SK-N-SH (cell line): ENCODE measurements at regions not wholly inside any gene's neighbourhood (a gene's known extent, or its start where the extent isn't known, plus 50 kb on each side); places are given as distances from the start of the nearest gene placed in this dataset.

Experiments used
- CTCF ChIA-PET: fragments of 300-600, 350-600 bp; formaldehyde crosslinking; extraction: SDS; loops from one replicate; lab custom pipeline; 2021; lab: Yijun Ruan, JAX
- POLR2A ChIA-PET: fragments of 350-600 bp; sonication (Branson Sonifier 250); formaldehyde crosslinking; extraction: SDS; loops from one replicate; lab custom pipeline; 2020; ENCODE audit warnings: antibody characterized with exemption, inconsistent platforms; lab: Yijun Ruan, JAX
- DNase-seq: peaks from one replicate; pipeline ENCODE4 v3.0.0; 2012
- H2AFZ ChIP-seq: fragments of 200-600 bp; sonication (generic); 2 replicates; pipeline ENCODE4 v1.8.1; 2016; ENCODE audit warnings: antibody characterized with exemption, mild to moderate bottlenecking, low read depth
- H3F3A ChIP-seq: fragments of 200-600 bp; sonication (generic); replicated peaks from 2 replicates; pipeline ENCODE3; 2016; ENCODE audit warnings: antibody characterized with exemption, mild to moderate bottlenecking; ENCODE audit not compliant: insufficient read depth
- H3K27ac ChIP-seq, 2 experiments: fragments of 200-500 bp in 1 of 2; fragments of 200-600 bp in 1 of 2; sonication (Bioruptor generic) in 1 of 2; sonication (generic), shearing (Covaris generic) in 1 of 2; 2 replicates each; pipeline versions ENCODE4 v1.5.1 to v1.6.1; 2014 to 2016; ENCODE audit warnings: low read depth in 2 of 2, inconsistent platforms in 1 of 2, low read length in 1 of 2, mild to moderate bottlenecking in 1 of 2, mixed read lengths in 1 of 2
- H3K27me3 ChIP-seq: fragments of 200-600 bp; sonication (generic), shearing (Covaris generic); 2 replicates; pipeline ENCODE4 v1.6.1; 2016; ENCODE audit warnings: mixed run types; ENCODE audit not compliant: insufficient read depth
- H3K36me3 ChIP-seq, 2 experiments: fragments of 200-500 bp in 1 of 2; fragments of 200-600 bp in 1 of 2; sonication (Bioruptor generic) in 1 of 2; sonication (generic) in 1 of 2; replicated peaks in 1 of 2; 2 replicates each; pipeline versions ENCODE3 to v1.5.1; 2014 to 2016; ENCODE audit warnings: low read length in 1 of 2, mild to moderate bottlenecking in 1 of 2; ENCODE audit not compliant: insufficient read depth in 2 of 2, control insufficient read depth in 1 of 2
- H3K4me1 ChIP-seq, 2 experiments: fragments of 200-500 bp in 1 of 2; fragments of 200-600 bp in 1 of 2; sonication (Bioruptor generic) in 1 of 2; sonication (generic), shearing (Covaris generic) in 1 of 2; 2 replicates each; pipeline versions ENCODE4 v1.5.1 to v1.6.1; 2014 to 2016; ENCODE audit warnings: low read depth in 1 of 2, low read length in 1 of 2, mixed run types in 1 of 2; ENCODE audit not compliant: insufficient read depth in 2 of 2, control insufficient read depth in 1 of 2
- H3K4me2 ChIP-seq: fragments of 200-600 bp; sonication (generic), shearing (Covaris generic); 2 replicates; pipeline ENCODE4 v1.6.1; 2017; ENCODE audit warnings: mixed run types
- H3K4me3 ChIP-seq, 2 experiments: fragments of 200-500 bp in 1 of 2; fragments of 200-600 bp in 1 of 2; sonication (Bioruptor generic) in 1 of 2; sonication (generic), shearing (Covaris generic) in 1 of 2; 2 replicates each; pipeline versions ENCODE4 v1.5.1 to v1.8.1; 2014 to 2016; ENCODE audit warnings: low read depth in 2 of 2, inconsistent platforms in 1 of 2, low read length in 1 of 2, mild to moderate bottlenecking in 1 of 2, mixed read lengths in 1 of 2, moderate library complexity in 1 of 2
- H3K79me2 ChIP-seq: fragments of 200-600 bp; sonication (generic); 2 replicates; pipeline ENCODE4 v1.8.1; 2017; ENCODE audit warnings: mild to moderate bottlenecking; ENCODE audit not compliant: insufficient read depth
- H3K9ac ChIP-seq: fragments of 200-600 bp; sonication (generic); 2 replicates; pipeline ENCODE4 v1.6.1; 2017; ENCODE audit warnings: mixed run types
- H3K9me2 ChIP-seq: fragments of 200-600 bp; sonication (generic); 2 replicates; pipeline ENCODE4 v1.6.1; 2017; ENCODE audit warnings: mixed run types
- H3K9me3 ChIP-seq: fragments of 200-600 bp; sonication (generic); 2 replicates; pipeline ENCODE4 v1.6.1; 2017; ENCODE audit warnings: mixed run types, mild to moderate bottlenecking, moderate library complexity
- H4K20me1 ChIP-seq: fragments of 200-600 bp; sonication (generic); 2 replicates; pipeline ENCODE4 v1.6.1; 2017; ENCODE audit warnings: mild to moderate bottlenecking, mixed run types; ENCODE audit not compliant: insufficient read depth
- CHD2 ChIP-seq: fragments of 150-350 bp; IDR thresholded peaks from 2 replicates; pipeline ENCODE4 v1.6.1; 2018; ENCODE audit warnings: low read length; ENCODE audit not compliant: partially characterized antibody
- FOXJ3 ChIP-seq: sonication (generic); formaldehyde crosslinking; IDR thresholded peaks from 2 replicates; pipeline ENCODE4 v1.5.1; 2020; ENCODE audit warnings: mild to moderate bottlenecking, missing genetic modification reagents
- IRF3 ChIP-seq: fragments of 150-350 bp; IDR thresholded peaks from 2 replicates; pipeline ENCODE4 v1.6.1; 2016; ENCODE audit warnings: mild to moderate bottlenecking, low read depth, low read length
- JUND ChIP-seq: IDR thresholded peaks from 2 replicates; pipeline ENCODE4 v1.4.0; 2012
- MEF2A ChIP-seq: IDR thresholded peaks from 2 replicates; pipeline ENCODE4 v1.4.0; 2012; ENCODE audit warnings: low read depth, borderline replicate concordance
- MXI1 ChIP-seq: IDR thresholded peaks from 2 replicates; pipeline ENCODE4 v1.6.1; 2012; ENCODE audit warnings: mild to moderate bottlenecking, low read depth, low read length, improper control_type of control experiment
- NRF1 ChIP-seq: IDR thresholded peaks from 2 replicates; pipeline ENCODE4 v1.6.1; 2012; ENCODE audit warnings: low read depth, mild to moderate bottlenecking, low read length
- POLR2AphosphoS5 ChIP-seq: IDR thresholded peaks from 2 replicates; pipeline ENCODE4 v1.6.1; 2012; ENCODE audit warnings: low read depth, low read length
- RFX5 ChIP-seq: IDR thresholded peaks from 2 replicates; pipeline ENCODE4 v1.6.1; 2012; ENCODE audit warnings: mild to moderate bottlenecking, improper control_type of control experiment, low read length
- RXRA ChIP-seq: IDR thresholded peaks from 2 replicates; pipeline ENCODE4 v1.4.0; 2012; ENCODE audit warnings: low read depth, mild to moderate bottlenecking, borderline replicate concordance
- SIN3A ChIP-seq: IDR thresholded peaks from 2 replicates; pipeline ENCODE4 v1.6.1; 2012; ENCODE audit warnings: low read depth, mild to moderate bottlenecking, low read length, moderate library complexity, borderline replicate concordance
- TCF12 ChIP-seq: IDR thresholded peaks from 2 replicates; pipeline ENCODE4 v1.4.0; 2012
- YY1 ChIP-seq: IDR thresholded peaks from 2 replicates; pipeline ENCODE4 v1.4.0; 2012; ENCODE audit warnings: low read depth, mild to moderate bottlenecking
- WGBS: methylation state at CpG from one replicate; pipeline ENCODE4 v1.1.6; 2017; ENCODE audit warnings: low lambda C conversion rate; 5-methylcytosine and 5-hydroxymethylcytosine counted together
- TF ChIP-seq, protein P1 (sequence below): IDR thresholded peaks from 2 replicates; pipeline ENCODE4 v1.4.0; 2012; ENCODE audit warnings: low read depth, borderline replicate concordance
- TF ChIP-seq, protein P2 (sequence below): fragments of 150-350 bp; IDR thresholded peaks from 2 replicates; pipeline ENCODE4 v1.6.1; 2017; ENCODE audit warnings: antibody characterized with exemption, low read length, low read depth, borderline replicate concordance
- TF ChIP-seq, protein P3 (sequence below): fragments of 200-600 bp; sonication (generic); IDR thresholded peaks from 2 replicates; pipeline ENCODE4 v1.6.1; 2017; ENCODE audit warnings: antibody characterized with exemption, mild to moderate bottlenecking, moderate library complexity
- TF ChIP-seq, protein P4 (sequence below): IDR thresholded peaks from 2 replicates; pipeline ENCODE4 v1.6.1; 2012; ENCODE audit warnings: mild to moderate bottlenecking, low read depth, low read length, moderate library complexity

GRCh38 chr18:55031576-55031975 lies 72.3 kb upstream of the CCDC68 start:
- WGBS = 77% methylated on average over 3 of the region's 3 CpGs
- Histone ChIP-seq H3K9me3 (no peaks in the 10 kb centered on the region), H3K4me3 (no peak overlapping the region), H3K9ac (no peak overlapping the region), H3K27me3 (no peaks in the 10 kb centered on the region), H3K4me2 (no peak overlapping the region), H3K4me1 (no peaks in the 10 kb centered on the region; a peak in 1 of 4 replicates), H3K36me3 (no peaks in the 10 kb centered on the region), H3K79me2 (no peaks in the 10 kb centered on the region), H3K27ac (no peak overlapping the region), H4K20me1 (no peaks in the 10 kb centered on the region), H3F3A (peaks cover 17% of the 10 kb centered on the region), H3K9me2 (no peaks in the 10 kb centered on the region), H2AFZ (no peak overlapping the region)
- ChIA-PET CTCF (no interaction called here), POLR2A (no interaction called here)
- DNase-seq = no peak
- TF ChIP-seq POLR2AphosphoS5 (no peak), JUND (no peak), RXRA (no peak), TCF12 (no peak), YY1 (no peak), NRF1 (no peak), IRF3 (no peak), SIN3A (no peak), MXI1 (no peak), FOXJ3 (CRISPR knock-in tag) (no peak), RFX5 (no peak), MEF2A (no peak), CHD2 (no peak)
- TF ChIP-seq, protein P1, sequence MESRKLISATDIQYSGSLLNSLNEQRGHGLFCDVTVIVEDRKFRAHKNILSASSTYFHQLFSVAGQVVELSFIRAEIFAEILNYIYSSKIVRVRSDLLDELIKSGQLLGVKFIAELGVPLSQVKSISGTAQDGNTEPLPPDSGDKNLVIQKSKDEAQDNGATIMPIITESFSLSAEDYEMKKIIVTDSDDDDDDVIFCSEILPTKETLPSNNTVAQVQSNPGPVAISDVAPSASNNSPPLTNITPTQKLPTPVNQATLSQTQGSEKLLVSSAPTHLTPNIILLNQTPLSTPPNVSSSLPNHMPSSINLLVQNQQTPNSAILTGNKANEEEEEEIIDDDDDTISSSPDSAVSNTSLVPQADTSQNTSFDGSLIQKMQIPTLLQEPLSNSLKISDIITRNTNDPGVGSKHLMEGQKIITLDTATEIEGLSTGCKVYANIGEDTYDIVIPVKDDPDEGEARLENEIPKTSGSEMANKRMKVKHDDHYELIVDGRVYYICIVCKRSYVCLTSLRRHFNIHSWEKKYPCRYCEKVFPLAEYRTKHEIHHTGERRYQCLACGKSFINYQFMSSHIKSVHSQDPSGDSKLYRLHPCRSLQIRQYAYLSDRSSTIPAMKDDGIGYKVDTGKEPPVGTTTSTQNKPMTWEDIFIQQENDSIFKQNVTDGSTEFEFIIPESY = no peak
- TF ChIP-seq, protein P2, sequence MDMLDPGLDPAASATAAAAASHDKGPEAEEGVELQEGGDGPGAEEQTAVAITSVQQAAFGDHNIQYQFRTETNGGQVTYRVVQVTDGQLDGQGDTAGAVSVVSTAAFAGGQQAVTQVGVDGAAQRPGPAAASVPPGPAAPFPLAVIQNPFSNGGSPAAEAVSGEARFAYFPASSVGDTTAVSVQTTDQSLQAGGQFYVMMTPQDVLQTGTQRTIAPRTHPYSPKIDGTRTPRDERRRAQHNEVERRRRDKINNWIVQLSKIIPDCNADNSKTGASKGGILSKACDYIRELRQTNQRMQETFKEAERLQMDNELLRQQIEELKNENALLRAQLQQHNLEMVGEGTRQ = no peak
- TF ChIP-seq, protein P3, sequence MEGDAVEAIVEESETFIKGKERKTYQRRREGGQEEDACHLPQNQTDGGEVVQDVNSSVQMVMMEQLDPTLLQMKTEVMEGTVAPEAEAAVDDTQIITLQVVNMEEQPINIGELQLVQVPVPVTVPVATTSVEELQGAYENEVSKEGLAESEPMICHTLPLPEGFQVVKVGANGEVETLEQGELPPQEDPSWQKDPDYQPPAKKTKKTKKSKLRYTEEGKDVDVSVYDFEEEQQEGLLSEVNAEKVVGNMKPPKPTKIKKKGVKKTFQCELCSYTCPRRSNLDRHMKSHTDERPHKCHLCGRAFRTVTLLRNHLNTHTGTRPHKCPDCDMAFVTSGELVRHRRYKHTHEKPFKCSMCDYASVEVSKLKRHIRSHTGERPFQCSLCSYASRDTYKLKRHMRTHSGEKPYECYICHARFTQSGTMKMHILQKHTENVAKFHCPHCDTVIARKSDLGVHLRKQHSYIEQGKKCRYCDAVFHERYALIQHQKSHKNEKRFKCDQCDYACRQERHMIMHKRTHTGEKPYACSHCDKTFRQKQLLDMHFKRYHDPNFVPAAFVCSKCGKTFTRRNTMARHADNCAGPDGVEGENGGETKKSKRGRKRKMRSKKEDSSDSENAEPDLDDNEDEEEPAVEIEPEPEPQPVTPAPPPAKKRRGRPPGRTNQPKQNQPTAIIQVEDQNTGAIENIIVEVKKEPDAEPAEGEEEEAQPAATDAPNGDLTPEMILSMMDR = no peak
- TF ChIP-seq, protein P4, sequence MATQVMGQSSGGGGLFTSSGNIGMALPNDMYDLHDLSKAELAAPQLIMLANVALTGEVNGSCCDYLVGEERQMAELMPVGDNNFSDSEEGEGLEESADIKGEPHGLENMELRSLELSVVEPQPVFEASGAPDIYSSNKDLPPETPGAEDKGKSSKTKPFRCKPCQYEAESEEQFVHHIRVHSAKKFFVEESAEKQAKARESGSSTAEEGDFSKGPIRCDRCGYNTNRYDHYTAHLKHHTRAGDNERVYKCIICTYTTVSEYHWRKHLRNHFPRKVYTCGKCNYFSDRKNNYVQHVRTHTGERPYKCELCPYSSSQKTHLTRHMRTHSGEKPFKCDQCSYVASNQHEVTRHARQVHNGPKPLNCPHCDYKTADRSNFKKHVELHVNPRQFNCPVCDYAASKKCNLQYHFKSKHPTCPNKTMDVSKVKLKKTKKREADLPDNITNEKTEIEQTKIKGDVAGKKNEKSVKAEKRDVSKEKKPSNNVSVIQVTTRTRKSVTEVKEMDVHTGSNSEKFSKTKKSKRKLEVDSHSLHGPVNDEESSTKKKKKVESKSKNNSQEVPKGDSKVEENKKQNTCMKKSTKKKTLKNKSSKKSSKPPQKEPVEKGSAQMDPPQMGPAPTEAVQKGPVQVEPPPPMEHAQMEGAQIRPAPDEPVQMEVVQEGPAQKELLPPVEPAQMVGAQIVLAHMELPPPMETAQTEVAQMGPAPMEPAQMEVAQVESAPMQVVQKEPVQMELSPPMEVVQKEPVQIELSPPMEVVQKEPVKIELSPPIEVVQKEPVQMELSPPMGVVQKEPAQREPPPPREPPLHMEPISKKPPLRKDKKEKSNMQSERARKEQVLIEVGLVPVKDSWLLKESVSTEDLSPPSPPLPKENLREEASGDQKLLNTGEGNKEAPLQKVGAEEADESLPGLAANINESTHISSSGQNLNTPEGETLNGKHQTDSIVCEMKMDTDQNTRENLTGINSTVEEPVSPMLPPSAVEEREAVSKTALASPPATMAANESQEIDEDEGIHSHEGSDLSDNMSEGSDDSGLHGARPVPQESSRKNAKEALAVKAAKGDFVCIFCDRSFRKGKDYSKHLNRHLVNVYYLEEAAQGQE = no peak
